Panc1 (cell line): ENCODE measurements at regions not wholly inside any gene's neighbourhood (a gene's known extent, or its start where the extent isn't known, plus 50 kb on each side); places are given as distances from the start of the nearest gene placed in this dataset.

Experiments
- SIN3A ChIP-seq: IDR thresholded peaks from 2 replicates; pipeline ENCODE4 v1.6.1; 2012; ENCODE audit warnings: low read depth, mild to moderate bottlenecking, low read length, moderate library complexity, borderline replicate concordance; ENCODE audit not compliant: insufficient read depth
- TF ChIP-seq, protein P1 (sequence below): fragments of 450-650 bp; IDR thresholded peaks from 2 replicates; pipeline ENCODE4 v1.5.1; 2017; ENCODE audit warnings: mild to moderate bottlenecking

DNA sequence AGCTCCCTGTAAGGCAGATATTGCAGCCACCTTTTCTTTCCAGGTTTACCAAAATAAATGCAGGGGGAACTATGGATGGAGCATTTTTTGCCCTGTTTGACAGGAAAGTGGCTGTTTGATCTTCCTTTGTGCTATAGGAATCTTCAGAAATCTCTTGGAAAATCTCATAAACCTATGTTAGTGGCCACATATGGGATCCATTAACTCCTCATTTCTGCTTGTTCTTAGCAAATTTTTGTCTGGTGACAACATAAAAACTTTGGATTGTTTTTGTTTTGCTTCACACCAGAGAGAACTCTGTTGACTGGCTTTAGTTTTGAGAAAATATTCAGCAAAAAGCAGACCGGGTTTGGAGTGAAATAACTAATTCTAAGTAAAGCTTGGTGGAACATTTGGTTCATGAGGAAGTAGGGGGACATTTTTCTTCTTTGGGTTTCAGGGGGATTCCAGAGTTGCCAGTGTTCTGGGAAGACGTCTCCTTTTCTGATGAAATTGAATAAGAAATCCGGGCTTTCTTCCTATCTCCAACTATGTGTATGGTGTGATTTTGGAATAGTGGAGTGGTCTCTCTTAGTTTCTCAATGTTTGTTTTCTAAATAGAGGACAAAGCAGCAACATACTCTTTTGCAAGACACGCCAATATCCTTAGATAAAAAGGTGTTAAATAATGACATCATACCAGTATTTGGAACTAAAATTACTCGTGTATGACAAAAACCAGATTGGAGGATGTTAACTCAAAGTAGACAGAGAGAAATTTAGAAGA is 174.4 kb downstream of the ICOS start:
- TF ChIP-seq, protein P1, sequence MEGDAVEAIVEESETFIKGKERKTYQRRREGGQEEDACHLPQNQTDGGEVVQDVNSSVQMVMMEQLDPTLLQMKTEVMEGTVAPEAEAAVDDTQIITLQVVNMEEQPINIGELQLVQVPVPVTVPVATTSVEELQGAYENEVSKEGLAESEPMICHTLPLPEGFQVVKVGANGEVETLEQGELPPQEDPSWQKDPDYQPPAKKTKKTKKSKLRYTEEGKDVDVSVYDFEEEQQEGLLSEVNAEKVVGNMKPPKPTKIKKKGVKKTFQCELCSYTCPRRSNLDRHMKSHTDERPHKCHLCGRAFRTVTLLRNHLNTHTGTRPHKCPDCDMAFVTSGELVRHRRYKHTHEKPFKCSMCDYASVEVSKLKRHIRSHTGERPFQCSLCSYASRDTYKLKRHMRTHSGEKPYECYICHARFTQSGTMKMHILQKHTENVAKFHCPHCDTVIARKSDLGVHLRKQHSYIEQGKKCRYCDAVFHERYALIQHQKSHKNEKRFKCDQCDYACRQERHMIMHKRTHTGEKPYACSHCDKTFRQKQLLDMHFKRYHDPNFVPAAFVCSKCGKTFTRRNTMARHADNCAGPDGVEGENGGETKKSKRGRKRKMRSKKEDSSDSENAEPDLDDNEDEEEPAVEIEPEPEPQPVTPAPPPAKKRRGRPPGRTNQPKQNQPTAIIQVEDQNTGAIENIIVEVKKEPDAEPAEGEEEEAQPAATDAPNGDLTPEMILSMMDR: no peak
- TF ChIP-seq SIN3A: no peak
